GM19239 (cell line): ENCODE measurements at regions not wholly inside any gene's neighbourhood (a gene's known extent, or its start where the extent isn't known, plus 50 kb on each side); places are given as distances from the start of the nearest gene placed in this dataset.

ENCODE experiments used
- DNase-seq: peaks from one replicate; pipeline ENCODE4 v3.0.0; 2011; ENCODE audit warnings: low spot score; ENCODE audit not compliant: insufficient read length
- FAIRE-seq: peaks from 2 replicates; lab custom pipeline; 2011; peaks lifted over from hg19 to GRCh38; lab: Jason Lieb, UNC

DNA sequence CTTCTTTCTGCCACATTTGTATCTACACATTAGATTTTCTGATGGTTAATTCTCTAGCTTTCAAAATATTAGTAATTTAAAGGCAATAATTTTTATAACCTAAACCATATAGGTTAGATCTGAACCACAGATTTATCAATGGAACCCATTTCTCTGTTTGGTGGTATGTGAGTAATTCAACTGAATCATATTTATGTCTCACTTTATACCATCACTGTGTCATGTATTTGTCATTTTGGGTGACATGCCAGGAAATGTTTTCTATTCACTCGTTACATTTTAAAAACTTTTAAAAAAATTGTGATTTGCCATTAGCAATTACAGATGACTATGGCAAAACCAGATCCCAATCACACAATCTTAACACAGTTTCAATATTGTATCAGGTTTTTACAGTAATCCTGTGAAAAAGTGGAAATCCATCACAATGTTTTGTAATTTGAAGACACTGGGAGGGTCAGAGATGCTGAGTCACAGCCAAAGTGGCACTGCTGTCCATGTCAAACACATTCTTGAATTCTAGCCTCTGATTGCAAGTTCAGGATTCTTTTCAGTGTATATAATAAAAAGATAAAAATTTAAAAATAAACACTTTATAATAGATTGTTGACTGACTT is 356.0 kb upstream of the RBMS3 start:
- DNase-seq (no peak), FAIRE-seq (no peak)

DNA sequence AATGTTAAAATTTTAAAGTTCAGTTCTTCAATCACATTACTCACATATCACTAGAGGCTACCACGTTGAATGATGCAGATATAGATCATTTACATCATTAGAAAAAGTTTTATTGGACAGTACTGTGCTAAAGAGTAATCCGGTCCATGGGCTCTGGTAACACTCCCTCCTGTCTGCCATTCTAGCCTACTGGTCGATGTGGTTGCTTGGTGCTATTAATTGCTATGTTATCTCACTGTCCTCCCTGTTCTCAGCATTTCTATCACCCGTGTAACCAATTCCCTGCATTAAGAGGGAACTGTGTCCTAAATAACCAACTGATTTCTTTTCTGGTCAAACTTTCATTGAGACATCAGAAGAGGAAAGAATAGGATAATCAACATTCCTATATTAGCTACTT is 347.5 kb upstream of the RBMS3 start:
- DNase-seq (no peak), FAIRE-seq (no peak)

DNA sequence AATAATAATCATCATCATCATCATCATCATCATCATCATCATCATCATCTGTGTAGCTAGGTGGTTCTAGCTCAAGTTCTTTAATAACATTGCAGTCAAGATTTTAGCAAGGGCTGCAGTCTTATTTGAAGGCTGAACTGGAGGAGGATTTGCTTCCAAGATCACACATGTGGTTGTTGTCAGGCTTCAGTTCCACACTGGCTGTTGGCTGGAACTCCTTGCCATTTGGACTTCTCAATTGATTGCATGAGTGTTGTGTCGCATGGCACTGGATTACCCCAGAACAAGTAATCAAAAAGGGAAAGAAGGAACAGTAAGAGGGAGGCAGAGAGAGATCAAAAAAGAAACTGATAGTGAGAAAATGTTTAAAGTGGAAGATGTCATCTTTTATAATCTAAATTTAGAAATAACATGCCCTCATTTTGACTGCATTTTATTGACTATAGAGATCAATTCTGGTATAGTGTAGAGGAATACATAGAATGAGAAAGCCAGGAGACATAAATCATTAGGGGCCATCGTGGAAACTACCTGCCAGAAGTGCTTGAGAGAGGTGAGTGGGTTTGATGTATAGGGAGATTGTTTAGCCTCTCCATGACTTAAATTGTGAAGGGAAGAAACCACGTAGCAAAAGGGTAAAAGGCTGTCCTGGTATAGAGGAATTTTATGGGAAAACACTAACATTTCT is 346.6 kb upstream of the RBMS3 start:
- FAIRE-seq: peak; percentile 57
- no peak for DNase-seq

DNA sequence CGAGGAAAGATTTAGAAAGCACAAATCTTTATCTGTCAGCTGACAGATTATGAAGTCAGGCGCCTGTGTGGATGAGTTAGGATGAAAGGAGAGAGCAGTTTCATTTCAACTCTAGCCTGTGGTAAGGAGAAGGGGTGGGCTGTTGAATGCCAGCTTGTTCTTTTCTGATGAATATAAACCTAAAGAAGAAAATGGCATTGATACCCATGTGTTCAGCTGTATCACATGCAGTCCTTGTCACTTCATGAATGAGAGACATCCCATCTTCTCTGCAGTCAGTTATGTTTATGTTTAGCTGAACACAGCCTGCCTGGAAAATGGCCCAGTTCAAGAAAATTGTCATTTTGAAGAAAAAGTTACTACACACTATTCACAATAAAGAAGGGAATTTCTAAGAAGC is 345.7 kb upstream of the RBMS3 start:
- DNase-seq: no peak
- peak; percentile 65 for FAIRE-seq

DNA sequence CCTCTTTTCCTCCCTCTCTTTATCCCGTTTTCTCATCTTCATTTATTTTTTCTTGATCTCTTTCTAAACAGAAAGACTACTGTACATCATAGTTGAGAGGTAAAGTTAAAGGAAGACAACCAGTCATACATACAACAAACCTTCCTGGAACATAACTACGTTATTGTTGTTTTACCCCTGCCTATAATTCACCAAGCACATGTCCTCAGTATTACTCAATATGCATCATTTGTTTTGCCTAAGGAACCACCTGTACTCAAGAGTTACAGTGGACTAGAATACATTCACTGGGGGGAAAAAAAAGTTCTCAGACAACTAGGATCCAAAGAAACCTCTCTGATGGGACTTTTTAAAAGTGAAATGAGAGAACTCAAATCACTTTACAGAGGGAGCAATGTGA is 344.7 kb upstream of the RBMS3 start:
- DNase-seq (no peak), FAIRE-seq (peak; percentile 67)

DNA sequence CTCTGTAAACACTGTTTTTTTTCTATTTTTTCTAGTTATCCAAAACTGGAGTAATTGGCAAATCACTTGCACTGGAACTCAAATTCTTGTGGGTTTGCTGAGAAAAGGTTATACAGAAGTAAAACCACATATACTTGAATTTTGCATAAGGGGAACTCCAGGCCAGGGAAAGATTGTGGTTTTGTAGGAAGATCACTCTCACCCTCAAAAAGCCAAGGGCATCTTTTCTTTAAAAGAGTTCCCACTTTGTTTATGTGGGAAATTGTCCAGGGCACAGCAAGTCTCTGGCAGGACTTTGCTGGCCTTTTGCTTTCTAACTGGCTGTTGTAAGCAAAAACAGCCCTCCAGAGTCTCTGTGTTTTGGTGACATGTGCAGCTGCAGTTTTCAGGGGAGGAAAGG is 340.3 kb upstream of the RBMS3 start:
- FAIRE-seq (peak; percentile 82), DNase-seq (no peak)

DNA sequence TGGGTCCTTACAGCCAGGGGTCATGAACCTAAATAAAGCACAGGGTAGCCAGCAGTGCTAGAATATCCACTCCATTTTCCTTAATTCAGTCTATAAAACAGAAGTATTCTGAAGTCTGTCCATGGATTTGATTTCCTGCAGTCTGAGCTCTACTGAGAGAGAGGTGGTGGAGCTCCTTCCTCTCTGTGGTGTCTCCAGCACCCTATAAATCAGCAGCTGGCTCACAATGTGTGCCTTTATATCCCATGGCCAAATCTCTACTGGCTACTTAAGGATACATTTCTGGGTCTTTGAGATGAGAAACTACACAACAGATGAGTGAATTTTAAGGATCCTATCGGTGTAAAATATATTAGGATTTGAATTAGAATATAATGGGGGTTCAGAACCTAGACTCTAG is 339.9 kb upstream of the RBMS3 start:
- no peak for DNase-seq
- no peak for FAIRE-seq

DNA sequence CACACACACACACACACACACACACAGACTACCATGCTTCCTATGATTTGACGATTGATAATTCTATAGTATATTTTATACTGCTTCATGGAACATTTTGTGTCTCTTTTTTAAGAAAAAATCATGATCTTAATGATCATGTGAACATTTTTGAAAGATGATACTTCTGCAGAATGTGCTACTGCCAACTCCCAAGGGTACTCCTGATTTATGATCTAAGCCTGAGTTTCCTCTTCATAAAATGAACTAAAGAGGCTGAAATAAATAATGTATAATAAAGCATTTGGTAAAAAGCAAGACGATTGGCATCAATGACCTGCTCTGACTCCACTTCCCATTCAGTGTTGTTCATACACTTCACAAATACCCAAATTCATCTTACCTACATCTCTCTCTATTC is 333.8 kb upstream of the RBMS3 start:
- no peak for DNase-seq
- FAIRE-seq: no peak

DNA sequence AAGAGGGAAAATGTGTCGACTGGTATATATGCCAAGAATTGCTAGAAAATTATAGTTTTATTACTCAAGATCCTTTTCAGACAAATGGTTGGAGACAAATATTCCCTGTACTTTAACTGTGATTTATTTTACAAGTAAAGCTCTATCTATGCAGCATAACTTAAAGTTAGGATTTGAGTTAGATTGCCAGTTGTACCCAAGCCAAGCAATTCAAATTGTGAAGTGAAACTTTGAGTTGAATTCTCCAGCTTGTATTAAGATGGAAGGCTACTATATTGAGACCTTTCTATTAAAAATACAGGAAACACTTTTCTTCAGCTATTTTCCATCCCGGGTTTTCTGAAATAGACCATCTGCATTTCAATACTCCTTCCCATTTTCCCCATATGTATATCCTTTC is 333.1 kb upstream of the RBMS3 start:
- FAIRE-seq (no peak), DNase-seq (no peak)

DNA sequence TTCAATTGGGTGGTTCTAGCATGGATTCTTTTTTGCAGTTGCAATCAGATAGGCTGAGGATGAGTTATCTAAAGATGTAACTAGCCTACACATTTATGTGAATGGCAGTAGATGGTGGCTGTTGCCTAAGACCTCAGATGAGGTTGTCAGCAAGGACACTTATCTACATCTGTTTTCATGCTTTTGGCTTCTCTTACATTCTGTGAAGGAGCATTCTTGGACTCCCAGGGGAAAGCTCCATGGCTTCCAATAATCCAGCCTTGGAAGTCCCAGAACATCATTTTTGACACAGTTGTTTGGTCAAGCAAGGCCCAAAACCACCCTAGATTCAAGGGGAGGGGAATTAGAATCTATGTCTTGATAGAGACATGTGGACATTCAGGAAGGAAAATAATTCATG is 332.2 kb upstream of the RBMS3 start:
- DNase-seq (no peak), FAIRE-seq (no peak)

DNA sequence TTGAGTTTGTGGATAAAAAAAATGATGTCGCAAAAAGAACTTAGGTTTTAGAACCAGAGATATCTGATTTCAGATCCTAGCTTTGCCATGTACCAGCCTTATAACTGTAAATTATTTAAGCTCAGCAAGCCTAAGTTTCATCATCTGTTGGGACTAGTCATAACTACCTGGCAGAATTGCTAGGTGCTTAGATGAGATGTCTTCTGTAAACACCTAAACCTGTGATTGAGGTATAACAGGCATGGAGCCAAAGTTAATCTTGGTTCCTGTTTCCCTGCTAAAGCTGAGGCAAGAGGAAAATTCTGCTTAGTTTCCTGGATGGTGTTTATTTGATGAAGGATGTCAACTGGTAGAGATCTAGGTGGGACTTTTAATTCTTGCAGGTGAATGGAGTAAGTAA is 331.3 kb upstream of the RBMS3 start:
- DNase-seq (no peak), FAIRE-seq (no peak)

DNA sequence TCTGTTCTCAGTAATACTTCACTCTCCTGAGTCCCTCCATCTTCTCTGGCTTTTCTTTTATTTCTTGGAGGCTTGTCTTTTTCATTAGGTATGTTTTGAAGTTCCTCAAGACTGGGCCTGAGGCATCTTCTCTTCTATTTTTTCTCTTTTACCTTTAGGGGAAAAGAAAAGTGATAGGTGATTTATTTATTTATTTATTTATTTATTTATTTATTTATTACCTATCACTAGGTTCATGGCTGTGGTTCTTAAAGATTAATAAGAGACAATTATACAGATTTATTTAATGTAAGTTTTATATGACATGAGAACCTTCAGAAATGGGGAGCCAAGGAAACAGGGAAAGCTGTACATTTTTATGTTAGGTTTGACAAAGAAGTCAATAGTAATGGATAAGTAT is 330.3 kb upstream of the RBMS3 start:
- FAIRE-seq (no peak), DNase-seq (no peak)

DNA sequence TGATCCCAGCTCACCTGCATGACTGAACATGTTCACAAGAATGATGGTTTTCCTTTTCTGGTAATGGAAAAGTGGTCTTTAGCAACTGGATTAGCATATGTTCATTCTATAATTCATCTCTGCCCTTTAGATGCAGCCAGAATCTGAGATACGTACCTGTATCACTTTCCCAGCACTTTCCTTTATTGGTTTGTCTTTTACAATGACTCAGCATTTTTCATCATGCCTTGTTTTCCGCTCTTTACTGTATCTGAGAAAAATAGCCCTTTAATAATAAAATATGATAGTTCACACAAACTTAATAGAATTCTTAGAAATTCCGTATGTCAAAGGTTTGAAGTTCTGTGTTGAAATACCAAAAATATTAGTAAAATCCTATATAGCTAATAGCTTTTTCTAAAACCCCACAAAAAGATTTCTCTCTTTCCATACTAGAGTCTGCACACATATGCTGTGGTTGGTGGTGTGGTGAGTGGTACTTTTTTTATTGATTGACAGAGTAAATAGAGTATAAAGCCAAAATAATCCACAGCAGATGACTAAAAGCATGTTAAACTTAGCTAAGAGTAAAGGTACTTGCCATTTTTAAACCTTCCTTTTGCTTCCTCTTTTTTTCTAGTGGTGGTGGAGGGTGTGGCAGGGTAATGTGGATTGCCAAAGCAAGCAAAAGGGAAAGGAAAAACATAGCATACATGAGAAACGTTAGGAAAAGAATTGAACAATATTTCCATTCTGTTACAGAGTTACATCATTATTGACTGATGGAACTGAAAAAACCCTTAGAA is 328.9 kb upstream of the RBMS3 start:
- no peak for DNase-seq
- FAIRE-seq: no peak

DNA sequence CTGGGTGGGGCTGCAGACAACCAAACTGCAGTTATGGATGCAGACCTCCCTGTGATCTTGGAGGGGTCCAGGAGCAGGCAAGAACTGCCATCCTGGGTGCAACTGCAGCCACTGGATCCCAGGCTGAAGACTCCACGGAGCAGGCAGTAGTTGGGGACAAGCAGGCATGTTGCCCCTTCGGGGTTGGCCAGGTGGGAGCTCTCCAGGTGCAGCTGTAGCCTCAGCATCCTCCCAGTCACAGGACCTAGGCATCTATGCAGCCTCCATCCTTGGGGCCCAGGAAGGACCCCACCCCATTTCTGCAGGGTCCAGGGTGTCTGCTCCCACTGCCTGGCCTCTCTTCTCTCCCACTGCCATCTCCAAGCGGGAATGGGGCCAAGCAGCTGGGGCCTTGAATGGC is 322.2 kb upstream of the RBMS3 start:
- FAIRE-seq (no peak), DNase-seq (no peak)

DNA sequence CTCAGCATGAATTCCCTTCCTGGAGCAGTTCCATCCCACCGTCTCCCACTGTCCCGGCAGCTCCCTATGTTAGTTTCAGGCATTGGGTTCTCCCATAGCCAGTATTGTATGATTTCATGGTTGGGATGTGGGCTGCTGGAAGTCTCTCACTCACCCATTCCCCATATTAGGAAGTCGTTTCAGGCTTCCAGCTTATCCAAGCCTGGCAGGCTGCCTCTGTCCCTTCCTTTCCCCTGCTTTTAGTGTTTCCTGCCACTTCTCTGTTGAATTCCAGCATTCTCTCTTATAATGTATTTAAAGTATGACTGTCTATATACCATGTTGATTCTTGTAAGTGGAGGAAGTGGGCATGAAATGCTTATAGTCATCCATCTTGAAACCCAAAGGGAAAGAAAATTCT is 309.7 kb upstream of the RBMS3 start:
- no peak for FAIRE-seq
- DNase-seq: no peak

DNA sequence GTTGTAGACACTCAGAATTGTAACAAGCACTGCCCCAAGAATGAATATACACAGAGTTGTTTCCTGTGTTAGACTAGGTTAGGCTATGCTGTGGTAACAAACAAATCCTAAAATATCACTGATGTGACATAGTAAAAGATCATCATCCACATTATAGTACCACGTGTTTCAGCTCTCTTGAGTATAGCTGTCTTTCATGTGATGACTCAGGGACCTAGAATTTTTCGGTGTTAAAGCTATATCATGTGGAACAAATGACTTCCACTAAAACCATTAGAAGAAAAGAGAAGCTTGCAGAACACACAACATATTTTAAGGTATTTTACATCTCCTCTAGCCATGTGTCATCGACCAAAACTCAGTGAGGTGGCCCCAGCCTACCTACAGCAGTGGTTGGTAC is 307.9 kb upstream of the RBMS3 start:
- no peak for DNase-seq
- FAIRE-seq: no peak

DNA sequence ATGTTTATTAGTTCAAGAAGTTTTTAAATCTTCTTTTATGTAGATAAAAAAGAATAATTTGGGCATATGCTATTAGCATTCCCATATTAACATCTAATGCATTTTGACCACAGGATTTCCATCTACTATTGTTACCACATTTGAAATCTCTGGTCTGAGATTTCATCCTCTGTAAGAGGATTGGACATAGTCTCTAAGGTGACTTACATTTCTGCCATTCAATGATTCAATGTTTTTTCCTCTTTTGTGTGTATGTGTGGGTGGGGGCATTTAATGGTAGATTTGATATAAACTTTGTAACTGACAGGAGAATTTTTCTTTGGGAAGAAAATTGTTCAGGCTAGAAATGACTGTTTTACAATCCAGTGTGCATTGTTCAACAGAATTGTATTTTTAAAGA is 307.3 kb upstream of the RBMS3 start:
- DNase-seq (no peak), FAIRE-seq (no peak)

DNA sequence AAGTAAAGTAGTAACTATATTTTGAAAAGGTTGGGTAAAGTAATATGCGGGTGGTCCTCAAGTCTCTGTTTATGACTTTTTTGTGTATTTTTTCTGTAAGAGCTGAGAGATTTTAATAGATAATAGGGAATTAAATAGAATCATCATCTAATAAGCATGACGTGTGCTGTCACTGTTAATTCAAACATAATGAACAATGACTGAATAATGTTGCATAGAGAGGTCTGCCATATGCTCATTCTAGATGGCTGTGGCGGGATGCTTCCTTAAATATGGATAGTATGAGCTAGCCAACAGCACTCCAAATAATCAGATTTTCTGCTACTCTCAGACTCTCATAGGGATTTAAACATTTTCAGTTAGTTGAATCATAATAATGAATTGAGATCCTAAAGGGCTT is 302.8 kb upstream of the RBMS3 start:
- DNase-seq (no peak), FAIRE-seq (no peak)

DNA sequence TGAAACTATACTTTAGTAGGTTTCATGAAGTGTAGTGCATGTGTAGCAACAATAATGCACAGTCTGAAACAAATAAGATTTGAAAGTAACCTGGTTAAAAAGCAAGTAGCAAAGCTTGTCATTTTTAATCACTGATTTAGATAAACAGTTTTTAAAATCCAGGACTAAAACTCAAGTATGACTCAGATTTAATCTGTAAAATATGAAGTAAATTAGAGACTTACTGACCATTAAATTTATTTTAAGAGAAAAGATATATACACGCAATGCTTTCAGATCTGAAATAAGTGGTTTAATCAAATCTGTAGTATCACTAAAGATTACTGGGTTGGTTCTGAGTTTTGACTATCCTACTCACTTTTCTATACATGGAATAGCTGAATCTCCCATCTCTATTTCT is 300.7 kb upstream of the RBMS3 start:
- DNase-seq (no peak), FAIRE-seq (no peak)

DNA sequence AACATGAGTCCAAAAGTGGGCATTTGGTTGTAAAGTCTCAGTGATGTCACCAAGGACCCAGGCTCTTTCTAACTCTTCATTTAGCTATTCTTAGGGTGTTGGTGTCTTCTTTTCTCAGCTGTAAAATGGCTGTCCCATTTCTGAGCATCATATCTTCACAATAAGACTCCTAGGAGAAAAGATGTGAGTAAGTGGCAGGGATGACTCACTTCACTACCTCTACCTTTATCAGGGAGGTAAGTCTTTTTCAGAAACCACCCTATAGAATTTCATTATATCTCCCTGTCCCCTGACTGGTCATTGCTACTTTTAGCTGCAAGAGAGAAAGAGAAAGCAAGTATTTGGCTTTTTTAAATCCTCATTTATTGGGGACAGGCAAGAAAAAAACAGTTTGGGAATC is 300.2 kb upstream of the RBMS3 start:
- no peak for FAIRE-seq
- DNase-seq: no peak

DNA sequence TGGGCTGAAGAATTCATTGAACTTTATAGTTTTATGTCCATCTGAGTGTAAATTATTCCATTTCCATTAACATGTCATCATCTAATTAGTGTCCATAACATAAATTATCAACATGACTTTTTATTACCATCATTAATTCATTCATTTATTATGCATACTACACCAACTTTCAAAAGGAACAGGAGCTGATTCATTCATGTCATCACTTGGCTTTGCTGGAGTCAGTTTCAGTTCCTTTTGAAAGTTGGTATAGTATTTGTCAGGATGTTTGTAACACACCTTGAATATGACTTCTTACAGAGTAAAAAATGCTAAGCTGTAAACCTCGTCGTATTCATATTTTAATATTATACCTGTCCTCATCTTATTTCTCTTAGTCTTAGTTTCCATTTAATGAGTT is 298.0 kb upstream of the RBMS3 start:
- FAIRE-seq: peak; percentile 8
- DNase-seq: no peak

DNA sequence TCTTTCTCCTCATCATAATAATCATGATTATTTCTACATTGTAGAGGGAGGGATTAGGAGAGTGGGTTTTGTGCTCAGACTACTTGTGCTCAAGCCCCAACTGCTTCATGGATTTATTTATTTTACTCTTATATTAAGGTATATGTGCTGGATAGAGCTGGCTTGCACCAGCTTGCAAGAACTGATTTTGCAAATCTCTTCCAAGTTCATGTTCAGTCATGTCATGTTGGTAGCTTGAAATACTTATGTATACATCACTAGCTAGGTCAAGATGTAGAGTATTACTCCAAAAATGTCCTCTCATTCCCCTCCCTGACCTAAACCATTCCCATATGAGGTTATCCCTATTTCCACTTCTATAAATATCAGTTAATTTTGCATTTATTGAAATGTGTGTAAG is 293.9 kb upstream of the RBMS3 start:
- FAIRE-seq (no peak), DNase-seq (no peak)
